HFFc6 (cell line): ENCODE measurements at regions not wholly inside any gene's neighbourhood (a gene's known extent, or its start where the extent isn't known, plus 50 kb on each side); places are given as distances from the start of the nearest gene placed in this dataset.
A peak's percentile ranks its signal among the peaks of the same experiment; 100 is the strongest.

Source experiments
- DNase-seq: peaks from one replicate; pipeline ENCODE4 v3.0.0-alpha.2; 2018
- H3K27ac Mint-ChIP-seq: 2 replicates; pipeline ENCODE4 v1.8.0; 2020; ENCODE audit warnings: mild to moderate bottlenecking, mixed read lengths
- H3K27me3 Mint-ChIP-seq: 2 replicates; pipeline ENCODE4 v1.8.0; 2021; ENCODE audit warnings: mild to moderate bottlenecking, moderate library complexity, mixed read lengths; ENCODE audit not compliant: insufficient read depth
- H3K36me3 Mint-ChIP-seq: 2 replicates; pipeline ENCODE4 v1.8.0; 2021; ENCODE audit warnings: low read depth, mixed read lengths
- H3K4me1 Mint-ChIP-seq: 2 replicates; pipeline ENCODE4 v1.8.0; 2020; ENCODE audit warnings: low read depth, mixed read lengths
- H3K4me3 Mint-ChIP-seq: 2 replicates; pipeline ENCODE4 v1.8.0; 2020; ENCODE audit warnings: mild to moderate bottlenecking, moderate library complexity, mixed read lengths
- H3K9me3 Mint-ChIP-seq: 2 replicates; pipeline ENCODE4 v1.8.0; 2020; ENCODE audit warnings: mild to moderate bottlenecking, mixed read lengths
- TF ChIP-seq, protein P1 (sequence below): fragments of 200-600 bp; sonication (generic); IDR thresholded peaks from 2 replicates; pipeline ENCODE4 v1.5.0; 2021; ENCODE audit warnings: antibody characterized with exemption, mild to moderate bottlenecking

DNA sequence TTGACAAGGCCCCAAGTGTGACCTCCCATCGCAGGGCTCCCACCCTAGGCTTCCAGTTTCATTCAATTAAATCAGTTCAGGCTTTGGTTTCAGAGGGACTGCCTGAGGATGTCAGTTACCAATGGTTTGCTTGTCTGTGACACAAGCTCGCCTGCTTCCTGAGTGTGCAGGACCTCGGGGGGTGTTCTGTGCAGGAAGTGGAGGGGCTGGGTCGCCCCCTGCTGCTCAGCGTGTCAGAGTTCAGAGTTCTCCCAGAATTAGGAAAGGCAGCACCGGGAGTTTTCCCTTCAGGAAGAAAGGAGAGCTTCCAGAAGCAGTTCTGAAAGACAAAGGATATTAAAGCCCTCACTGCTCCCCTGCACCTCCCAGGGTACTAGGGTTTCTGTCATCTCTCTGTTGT is 50.8 kb upstream of the TGM3 start:
- no peaks in the 10 kb centered on the region; the same call in 1 of the 2 replicates for H3K36me3 Mint-ChIP-seq
- H3K9me3 Mint-ChIP-seq: no peaks in the 10 kb centered on the region
- DNase-seq: no peak
- H3K27me3 Mint-ChIP-seq: peaks cover 4% of the 10 kb centered on the region
- H3K27ac Mint-ChIP-seq: no peak overlapping the region
- TF ChIP-seq, protein P1, sequence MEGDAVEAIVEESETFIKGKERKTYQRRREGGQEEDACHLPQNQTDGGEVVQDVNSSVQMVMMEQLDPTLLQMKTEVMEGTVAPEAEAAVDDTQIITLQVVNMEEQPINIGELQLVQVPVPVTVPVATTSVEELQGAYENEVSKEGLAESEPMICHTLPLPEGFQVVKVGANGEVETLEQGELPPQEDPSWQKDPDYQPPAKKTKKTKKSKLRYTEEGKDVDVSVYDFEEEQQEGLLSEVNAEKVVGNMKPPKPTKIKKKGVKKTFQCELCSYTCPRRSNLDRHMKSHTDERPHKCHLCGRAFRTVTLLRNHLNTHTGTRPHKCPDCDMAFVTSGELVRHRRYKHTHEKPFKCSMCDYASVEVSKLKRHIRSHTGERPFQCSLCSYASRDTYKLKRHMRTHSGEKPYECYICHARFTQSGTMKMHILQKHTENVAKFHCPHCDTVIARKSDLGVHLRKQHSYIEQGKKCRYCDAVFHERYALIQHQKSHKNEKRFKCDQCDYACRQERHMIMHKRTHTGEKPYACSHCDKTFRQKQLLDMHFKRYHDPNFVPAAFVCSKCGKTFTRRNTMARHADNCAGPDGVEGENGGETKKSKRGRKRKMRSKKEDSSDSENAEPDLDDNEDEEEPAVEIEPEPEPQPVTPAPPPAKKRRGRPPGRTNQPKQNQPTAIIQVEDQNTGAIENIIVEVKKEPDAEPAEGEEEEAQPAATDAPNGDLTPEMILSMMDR: peak; percentile 40
- H3K4me3 Mint-ChIP-seq: no peak overlapping the region
- peaks cover 13% of the 10 kb centered on the region for H3K4me1 Mint-ChIP-seq

DNA sequence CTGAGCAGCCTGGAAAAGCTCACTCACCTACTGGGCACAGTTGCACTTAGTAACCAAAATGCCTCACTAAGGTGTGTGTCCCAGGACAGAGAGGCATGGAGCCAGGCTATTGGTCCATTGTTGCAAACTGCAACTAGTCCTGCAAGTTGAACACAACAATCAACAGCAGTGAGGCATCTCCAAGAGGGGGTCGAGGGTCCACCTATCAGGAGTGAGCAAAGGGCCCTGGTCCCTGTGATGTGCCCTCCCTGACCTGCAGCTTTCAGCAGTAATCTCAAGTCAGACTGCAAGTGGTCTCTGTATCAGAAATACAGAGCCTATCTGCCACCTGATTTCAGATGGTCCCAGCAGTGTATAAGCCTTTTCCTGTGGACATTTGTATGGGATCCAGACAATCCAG is 50.2 kb upstream of the TGM3 start:
- TF ChIP-seq, protein P1: no peak
- no peaks in the 10 kb centered on the region for H3K9me3 Mint-ChIP-seq
- H3K27me3 Mint-ChIP-seq: peaks cover 4% of the 10 kb centered on the region
- no peak overlapping the region for H3K4me3 Mint-ChIP-seq
- no peak overlapping the region for H3K27ac Mint-ChIP-seq
- H3K4me1 Mint-ChIP-seq: peaks cover 13% of the 10 kb centered on the region
- H3K36me3 Mint-ChIP-seq: no peaks in the 10 kb centered on the region
- no peak for DNase-seq
